NCI-H2029 treated with DMSO at 0.1 percent for 48 hours (cell line): ENCODE measurements at regions not wholly inside any gene's neighbourhood (a gene's known extent, or its start where the extent isn't known, plus 50 kb on each side); places are given as distances from the start of the nearest gene placed in this dataset.

Experiments used
- DNase-seq: peaks from one replicate; lab custom pipeline; 2025; lab: John Stamatoyannopoulos, UW

DNA sequence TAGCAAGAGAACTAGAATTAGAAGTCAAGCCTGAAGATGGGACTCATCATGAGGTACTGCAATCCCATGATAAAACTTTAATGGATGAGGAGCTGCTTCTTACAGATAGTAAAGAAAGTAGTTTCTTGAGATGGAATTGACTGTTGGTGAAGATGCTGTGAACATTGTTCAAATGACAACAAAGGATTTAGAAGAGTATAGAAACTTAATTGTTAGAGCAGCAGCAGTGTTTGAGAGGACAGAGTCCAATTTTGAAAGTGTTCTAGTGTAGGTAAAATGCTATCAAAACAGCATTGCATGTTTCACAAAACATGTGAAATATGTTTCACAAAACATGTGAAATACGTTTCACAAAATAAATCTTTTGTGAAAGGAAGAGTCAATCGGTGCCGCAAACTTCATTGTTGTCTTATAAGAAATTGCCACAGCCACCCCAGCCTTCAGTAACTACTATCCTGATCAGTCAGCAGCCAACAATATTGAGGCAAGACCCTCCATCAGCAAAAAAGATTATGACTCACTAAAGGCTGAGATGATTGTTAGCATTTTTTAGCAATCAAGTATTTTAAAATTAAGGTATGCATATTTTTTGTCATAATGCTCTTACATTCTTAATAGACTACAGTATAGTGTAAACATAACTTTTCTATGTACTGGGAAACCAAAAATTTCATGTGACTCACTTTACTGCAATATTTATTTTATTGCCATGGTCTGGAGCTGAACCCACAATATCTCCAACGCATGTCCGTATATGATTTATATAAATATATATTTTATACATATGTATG lies 173.4 kb upstream of the BMP4 start:
- DNase-seq, result no peak

DNA sequence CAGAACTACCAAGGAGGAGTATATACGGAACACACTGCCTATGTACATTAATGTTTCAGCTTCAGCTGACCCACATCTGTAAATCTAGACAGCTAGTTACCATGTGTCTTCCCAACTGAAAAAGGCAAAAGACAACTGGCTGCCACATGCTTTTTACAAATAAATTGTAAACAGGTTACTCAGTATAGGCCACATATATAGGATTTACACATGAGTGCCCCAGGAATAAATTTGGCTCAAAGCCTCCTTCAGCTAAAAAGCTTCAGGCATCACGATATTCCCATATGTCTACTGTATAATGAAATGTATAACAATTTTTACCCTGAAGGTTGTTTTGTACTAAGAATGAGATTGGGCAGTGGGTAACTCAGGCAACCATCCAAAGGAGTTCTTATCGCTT lies 175.9 kb upstream of the BMP4 start:
- DNase-seq, result no peak

DNA sequence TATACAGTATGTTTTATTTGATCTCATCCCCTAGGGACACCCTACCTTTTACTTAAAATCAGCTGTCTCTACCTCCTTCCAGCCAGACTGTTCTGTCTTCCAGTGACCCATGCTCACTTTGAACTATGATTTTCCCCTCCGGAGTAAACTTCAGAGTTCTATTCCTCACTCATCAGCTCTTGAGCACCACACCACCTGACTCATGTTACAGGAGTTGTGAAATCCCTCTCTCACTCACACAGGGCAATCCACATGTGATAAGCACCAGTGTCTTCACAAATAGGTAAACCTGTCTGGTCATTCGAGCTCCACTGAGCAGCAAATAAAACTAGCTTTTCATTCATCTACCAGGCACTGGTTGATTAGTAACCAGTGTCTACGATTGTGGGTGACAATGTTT lies 177.3 kb upstream of the BMP4 start:
- no peak for DNase-seq

DNA sequence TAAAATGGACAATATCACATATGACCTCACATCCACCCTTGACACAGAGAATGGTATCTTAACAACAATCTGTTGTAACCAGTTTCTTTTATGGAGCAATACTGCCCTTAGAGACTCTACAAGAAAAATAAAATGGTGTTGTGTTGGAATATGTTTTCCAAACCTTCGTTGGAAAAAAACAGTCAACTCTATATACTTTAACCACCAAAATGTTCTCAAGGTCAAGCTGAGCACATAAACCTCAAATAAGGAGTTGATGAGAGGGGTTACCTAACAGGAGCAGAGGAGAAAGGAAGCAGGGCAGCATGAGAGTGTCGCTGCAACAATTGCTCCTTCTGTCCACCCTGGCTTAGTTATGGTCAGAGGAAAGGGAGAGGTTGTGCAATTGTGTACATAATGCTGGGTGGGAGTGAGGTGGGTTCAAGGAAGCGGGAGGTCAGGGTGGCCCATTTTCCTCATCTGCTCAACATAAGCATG lies 179.2 kb upstream of the BMP4 start:
- DNase-seq, result no peak

DNA sequence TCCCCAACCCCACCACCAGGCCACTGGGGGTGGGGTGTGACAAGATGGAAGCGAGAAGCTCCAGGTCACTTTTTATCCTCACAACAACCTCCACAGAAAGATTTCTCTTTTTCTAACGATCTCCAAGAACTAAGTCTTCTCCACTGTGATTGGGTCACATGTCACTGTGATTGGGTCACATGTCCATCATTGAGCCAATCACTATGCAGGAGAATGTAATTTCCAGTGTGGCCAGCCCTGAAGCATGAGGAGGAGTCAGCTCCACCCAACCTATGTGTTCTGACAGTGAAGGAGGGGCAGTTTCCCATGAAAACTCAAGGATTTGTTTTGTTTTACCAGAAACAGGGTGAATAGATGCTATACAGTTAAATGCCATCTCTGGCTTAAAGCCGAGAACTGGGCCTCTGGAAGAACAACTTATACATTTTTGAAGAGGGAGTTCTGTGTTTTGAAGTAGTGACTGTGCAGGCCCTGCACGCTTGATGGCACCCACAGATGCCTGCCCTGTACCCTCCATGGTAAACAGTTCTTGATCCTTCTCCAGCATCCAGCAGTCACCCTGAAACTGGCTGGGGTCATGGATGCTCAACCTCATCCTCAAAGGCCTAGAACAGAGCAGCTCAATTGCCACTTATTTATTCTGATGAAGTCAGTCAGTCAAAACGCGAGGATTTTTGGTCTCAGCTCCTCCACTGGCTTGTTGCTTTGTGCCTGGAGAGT lies 180.4 kb upstream of the BMP4 start:
- DNase-seq, result no peak

DNA sequence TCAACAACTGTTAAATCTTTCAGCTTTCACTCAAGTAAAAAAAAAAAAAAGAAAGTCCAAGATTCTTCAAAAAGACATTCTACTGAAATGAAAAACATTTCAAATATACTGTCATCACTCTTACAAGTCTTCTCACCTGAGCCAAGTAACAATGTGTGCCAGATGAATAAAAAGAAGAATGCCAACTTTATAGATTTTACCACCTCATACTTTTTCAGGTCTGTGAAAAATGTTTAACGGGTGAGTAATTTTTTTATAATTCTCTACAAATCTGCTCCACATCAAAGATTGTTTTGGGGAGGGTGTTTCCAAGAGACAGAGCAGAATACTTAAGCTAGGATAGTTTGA lies 181.0 kb upstream of the BMP4 start:
- DNase-seq, result no peak

DNA sequence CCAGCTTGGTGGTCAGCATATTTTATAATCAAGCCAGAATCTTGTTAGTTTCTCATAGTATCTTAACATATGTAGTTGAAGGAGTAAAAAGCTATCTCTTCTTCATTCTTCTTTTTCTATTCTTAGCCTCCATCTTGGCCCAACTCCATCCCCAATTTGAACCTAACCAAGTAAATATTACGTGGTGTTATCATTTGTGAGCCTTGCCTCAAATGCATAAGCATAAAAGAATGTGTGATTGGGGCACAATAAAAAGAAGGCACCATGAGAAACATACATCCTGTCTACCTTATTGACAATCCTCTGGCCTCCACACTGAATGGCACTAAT lies 181.4 kb upstream of the BMP4 start:
- no peak for DNase-seq

DNA sequence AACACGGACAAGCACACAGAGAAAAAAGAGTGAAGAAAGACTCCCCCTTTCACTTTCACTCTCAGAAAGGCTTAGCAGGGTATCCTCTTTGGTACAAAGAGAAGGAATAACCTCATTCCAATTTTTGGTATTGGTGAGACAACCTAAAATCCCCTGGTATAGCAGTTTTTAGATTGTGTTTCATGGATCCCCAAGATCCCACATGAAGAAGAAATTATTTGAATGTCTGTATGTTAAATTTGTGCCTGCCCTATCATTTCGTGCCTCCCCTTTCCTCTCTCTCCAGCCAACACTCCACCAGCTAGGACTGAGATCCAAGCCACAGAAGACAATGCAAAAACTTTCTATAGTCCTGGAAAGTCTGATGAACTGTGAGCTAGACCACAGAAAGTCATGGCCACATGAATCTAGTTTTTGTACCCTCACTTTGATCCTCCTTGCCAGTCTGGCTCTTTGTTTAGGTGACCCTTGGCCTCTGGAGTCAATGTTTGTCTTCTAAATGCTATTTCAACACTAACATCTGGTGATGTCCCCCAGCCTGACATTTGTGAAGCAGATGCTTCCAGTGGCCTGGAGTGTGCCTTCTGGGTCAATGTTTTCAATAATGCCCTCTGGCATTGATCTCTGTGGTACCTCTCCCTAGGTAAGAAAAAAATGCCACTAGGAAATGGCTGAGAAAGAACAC lies 181.9 kb upstream of the BMP4 start:
- DNase-seq, result no peak

DNA sequence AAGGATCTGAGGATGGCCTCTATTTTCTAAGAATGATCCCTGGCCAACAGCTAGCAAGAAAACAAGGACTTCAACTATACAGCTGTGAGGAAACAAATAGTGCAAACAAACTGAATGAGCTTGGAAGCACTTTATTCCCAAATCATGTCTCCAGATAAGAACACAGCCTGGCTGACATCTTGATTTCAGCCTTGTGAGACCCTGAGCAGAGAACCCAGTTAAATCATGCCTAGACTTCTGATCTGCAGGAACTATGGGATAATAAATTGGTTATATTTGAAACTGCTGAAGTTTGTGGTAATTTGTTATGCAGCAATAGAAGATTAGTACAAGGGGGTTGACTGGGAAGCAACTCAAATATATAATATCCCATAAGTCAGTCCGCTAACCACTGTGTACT lies 183.9 kb upstream of the BMP4 start:
- no peak for DNase-seq

DNA sequence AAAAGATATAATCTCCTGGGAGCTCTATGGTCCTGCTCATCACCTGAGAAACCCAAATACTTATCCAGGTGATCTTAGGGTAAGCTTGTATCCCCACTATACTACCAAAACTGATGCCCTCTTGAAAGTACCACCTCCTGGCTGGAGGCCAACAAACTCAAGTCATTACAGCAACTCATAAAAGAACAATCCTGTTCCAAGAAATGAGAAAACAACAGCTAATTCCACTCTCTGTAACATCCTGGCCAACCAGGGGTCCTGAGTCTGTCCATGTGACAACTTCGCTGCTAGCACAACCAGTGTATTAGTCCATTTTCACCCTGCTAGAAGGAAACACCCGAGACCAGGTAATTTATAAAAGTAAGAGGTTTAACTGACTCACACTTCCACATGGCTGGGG lies 190.0 kb upstream of the BMP4 start:
- no peak for DNase-seq

DNA sequence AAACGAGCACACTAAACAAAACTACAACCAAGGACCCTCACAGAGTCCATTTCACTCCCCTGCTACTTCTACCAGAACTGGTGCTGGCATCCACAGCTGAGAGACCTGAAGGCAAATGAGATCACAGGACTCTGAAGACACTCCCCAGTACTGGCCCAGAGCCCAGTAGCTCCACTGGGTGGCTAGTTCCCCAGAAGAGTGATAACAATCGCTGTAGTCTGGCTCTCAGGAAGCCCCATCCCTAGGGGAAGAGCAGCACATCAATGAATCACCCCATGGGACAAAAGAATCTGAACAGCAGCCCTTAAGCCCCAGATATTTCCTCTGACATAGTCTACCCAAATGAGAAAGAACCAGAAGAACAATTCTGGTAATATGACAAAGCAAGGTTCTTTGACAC lies 190.7 kb upstream of the BMP4 start:
- DNase-seq, result no peak

DNA sequence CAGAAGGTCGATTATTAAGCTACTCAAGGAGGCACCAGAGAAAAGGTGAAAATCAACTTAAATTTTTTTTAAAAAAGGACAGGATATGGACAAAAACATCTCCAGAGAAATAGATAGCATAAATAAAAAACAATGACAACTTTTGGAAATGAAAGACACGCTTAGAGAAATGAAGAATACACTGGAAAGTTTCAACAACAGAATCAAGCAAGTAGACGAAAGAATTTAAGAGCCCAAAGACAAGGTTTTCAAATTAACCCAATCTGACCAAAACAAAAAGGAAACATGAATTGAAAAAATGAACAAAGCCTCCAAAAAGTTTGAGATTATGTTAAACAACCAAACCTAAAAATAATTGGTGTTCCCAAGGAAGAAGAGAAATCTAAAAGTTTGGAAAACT lies 191.1 kb upstream of the BMP4 start:
- DNase-seq, result no peak

DNA sequence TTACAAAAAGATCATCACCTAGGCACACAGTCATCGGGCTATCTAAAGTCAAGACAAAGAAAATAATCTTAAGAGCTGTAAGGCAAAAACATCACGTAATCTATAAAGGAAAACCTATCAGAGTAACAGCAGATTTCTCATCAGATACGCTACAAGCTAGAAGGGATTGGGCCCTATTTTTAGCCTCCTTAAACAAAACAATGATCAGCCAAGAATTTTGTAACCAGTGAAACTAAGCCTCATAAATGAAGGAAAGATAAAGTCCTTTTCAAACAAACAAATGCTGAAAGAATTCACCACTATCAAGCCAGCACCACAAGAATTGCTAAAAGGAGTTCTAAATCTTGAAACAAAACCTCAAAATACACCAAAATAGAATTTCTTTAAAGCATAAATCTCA lies 191.6 kb upstream of the BMP4 start:
- DNase-seq, result no peak

DNA sequence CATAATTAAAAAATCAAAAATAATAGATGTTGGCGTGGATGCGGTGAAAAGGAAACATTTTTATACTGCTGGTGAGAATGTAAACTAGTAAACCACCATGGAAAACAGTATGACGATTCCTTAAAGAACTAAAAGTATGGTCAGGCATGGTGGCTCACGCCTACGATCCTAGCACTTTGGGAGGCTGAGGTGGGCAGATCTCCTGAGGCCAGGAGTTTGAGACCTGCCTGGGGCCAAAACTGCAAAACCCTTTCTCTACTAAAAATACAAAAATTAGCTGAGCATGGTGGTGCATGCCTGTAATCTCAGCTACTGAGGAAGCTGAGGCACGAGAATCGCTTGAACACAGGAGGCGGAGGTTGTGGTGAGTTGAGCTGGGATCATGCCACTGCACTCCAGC lies 195.7 kb upstream of the BMP4 start:
- DNase-seq, result no peak

DNA sequence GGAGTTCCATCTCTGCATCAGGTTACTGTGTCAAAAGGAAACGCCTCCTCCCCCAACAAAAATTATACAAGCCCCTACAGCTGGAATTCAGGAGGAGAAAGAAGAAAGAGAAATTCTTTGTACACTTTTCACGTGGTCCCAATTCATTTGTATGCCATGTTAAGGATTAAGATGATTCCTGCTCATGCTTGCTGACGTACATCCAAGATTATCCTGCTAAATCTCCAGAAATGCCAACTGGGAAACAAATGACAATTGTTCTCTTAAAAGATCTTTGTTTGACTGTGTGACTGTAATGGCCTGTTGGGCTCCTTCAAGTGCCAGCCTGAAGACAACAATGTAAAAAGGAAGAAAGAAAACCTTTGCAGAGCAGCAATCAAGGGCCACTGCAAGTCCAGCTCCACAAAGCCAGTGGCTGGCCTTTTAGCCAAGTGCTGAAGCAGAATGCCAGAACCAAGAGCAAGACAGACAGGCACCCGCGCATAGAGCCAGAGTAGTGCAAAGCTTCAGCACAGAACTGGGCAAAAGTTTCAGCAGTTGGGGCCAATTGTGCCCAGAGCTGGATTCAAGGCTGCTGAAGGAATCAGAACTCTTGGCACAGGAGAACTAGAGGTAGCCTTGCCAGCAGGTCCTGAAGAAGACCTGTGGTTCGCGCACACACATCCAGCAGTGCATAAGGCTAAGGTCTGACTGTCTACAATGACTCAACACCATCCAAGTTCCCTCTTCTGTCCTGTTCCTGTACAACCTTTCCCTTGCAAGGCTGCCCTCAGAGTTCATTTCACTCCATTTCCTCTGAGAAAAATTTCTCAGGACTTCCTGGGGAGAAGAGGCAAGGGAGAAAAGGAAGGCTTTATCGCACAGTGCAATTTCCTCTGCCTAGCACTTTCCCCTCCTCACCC lies 209.7 kb upstream of the BMP4 start:
- DNase-seq, result no peak

DNA sequence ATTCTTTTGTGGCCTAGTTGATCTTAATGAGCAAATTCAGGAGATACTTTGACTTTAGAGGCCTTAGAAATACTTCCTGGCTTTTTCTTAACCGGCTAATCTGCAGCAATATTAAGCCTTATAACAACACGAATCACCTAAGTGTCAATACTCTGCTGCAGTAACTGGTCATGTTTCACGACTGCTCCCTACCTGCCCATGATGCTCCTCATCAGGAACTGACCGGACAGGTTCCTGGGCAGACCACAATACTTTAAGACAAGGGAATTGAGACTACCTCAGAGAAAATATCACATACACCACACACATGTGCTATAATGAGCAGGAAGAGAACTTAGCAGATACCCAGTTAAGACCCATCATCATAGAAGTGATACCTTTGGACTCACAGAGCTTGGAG lies 211.9 kb upstream of the BMP4 start:
- no peak for DNase-seq

DNA sequence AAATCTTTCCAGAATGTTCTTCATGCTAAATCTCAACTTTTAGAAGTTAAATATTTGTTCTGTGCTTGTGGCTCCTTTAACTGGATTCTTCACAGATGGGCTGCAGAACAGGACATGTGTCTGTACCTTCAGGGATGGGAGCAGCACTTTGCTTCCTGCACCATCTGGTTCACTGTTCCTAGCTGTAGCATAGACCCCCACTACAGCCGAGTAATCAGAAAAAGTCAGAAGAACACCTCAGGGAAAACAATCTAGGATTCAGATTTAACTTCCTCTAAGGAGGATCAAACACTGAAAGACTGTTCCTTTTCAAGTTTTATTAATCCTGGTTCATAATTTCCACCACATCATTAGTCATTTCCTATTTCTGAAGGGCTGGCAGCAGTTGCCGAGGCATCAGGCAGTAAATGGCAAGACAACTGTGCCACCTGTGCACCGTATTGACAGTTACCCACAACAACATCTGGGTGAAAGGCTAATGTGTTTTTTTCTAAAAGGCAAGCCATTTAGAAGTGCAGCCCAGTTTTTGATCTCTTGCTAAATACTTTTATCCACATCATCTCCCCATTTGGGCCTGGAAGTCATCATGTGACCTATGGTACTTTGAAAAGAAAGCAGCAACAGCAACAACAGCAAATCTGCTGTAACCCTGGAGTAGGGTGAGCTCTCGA lies 212.8 kb upstream of the BMP4 start:
- no peak for DNase-seq

DNA sequence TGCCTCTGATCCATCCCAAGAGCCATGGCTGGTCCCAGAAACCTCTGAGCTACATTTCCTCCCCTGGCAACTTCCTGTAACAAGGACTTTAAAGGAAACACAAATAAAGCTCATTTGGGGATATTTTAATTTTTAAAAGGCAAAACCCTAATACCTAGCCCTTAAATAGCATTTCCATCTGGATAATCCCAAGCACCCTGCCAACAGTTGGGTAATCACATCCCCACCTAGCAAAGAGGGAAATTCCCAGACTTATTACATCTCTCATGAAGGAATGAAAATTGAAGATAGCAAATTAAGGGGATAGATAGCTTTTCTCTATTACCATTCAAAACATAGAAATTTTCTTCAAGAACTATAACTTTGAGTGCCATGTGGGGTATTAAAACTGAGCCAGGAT lies 213.7 kb upstream of the BMP4 start:
- no peak for DNase-seq

DNA sequence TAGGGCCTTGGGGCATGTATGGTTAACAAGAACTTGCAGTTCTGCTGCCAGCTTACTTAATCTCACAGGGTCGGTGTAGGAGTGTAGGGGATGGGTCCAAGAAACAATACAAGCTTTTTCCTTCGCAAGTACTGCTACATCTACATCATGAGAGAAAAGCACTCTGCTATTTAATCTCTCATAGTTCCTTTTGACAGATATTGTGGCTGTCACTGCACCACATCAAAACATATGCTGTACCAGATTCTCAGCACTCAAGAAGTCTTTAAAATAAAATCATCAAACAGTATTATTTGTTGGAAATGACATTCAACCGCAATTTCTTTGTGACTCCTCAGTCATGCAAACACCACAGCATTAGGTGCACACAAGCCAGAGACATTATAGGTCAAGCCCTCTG lies 215.5 kb upstream of the BMP4 start:
- DNase-seq, result no peak

DNA sequence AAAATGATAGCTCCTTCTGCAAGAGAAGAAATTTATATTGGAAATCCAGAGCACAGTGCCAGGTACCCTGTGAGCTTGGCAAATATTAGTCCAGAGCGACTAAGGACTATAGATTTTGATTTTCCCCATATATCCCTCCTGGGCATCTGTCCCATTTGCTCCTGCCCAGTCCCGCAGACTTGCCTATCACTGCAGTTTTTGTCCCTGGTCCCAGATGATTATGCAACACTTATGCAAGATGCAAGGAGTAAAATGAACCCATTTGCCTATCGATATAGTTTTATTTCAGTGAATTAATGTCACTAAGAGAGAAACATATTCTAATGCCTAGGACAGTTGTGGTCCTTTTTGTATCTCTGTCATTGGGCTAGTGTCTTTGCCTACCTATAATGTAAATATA lies 215.9 kb upstream of the BMP4 start:
- DNase-seq, result no peak

DNA sequence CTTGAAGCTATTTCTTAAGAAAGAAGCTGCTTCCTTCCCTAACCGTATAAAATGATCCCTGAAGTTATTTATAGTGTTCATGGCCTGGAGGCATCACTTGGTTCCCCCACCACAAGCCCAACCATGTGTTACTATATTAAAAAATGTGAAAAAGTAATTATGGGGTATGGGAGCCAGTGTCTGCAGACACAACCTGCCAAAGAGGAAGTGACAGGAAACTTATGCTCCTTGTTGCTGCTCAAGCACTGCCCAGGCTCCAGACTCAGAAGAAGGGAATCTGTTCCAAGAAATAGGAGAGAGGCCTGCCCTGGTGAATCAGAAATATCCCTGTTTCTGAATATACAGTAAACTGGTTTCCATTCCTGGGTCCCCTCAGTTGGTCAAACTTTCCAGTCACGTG lies 217.2 kb upstream of the BMP4 start:
- DNase-seq, result no peak

DNA sequence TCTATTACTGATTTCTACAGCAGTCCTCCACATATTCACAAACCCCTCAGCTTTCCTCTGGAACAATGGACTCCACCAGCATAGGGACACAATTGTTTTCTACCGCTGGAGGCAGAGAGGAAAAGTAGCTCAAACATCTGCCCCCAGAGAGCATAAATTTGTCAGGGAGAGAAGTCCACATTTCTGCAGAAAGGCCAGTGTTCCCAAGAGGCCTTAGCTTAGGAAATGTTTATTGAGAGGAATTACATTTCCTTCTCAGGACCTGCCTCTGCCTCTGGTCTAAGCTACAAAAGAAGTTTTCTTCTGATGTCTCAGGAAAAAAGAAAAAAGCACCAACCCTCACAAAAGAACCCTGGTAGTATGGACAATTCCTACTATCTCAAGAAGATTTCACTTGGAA lies 217.8 kb upstream of the BMP4 start:
- DNase-seq, result no peak
